ENCODE measurements at regions not wholly inside any gene's neighbourhood (a gene's known extent, or its start where the extent isn't known, plus 50 kb on each side); places are given as distances from the start of the nearest gene placed in this dataset.

DNA sequence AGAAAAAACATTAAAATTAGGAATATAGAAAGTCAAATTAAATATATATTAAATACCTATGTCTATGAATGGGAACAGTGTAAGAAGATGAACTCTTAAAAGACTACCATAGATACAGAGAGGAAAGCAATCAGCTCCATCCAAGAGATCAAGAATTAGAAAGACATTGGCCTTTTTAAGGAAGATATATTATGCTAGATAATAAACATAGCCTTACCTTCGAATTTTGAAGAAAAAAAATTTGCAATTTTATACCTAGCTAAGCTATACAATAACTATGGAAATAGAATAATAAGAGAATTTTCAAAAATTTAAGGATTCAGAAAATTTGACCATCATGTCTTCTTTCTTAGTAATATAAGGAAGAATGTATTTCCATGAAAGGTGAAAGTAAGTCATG lies 74.7 kb upstream of the MYT1L start:
- TF ChIP-seq, protein P1, sequence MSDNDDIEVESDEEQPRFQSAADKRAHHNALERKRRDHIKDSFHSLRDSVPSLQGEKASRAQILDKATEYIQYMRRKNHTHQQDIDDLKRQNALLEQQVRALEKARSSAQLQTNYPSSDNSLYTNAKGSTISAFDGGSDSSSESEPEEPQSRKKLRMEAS (IDR thresholded peaks at IDR 0.05; ENCODE audit: low read depth): no peak
- TF ChIP-seq, protein P2, sequence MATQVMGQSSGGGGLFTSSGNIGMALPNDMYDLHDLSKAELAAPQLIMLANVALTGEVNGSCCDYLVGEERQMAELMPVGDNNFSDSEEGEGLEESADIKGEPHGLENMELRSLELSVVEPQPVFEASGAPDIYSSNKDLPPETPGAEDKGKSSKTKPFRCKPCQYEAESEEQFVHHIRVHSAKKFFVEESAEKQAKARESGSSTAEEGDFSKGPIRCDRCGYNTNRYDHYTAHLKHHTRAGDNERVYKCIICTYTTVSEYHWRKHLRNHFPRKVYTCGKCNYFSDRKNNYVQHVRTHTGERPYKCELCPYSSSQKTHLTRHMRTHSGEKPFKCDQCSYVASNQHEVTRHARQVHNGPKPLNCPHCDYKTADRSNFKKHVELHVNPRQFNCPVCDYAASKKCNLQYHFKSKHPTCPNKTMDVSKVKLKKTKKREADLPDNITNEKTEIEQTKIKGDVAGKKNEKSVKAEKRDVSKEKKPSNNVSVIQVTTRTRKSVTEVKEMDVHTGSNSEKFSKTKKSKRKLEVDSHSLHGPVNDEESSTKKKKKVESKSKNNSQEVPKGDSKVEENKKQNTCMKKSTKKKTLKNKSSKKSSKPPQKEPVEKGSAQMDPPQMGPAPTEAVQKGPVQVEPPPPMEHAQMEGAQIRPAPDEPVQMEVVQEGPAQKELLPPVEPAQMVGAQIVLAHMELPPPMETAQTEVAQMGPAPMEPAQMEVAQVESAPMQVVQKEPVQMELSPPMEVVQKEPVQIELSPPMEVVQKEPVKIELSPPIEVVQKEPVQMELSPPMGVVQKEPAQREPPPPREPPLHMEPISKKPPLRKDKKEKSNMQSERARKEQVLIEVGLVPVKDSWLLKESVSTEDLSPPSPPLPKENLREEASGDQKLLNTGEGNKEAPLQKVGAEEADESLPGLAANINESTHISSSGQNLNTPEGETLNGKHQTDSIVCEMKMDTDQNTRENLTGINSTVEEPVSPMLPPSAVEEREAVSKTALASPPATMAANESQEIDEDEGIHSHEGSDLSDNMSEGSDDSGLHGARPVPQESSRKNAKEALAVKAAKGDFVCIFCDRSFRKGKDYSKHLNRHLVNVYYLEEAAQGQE (IDR thresholded peaks at IDR 0.05; ENCODE audit: low read depth, low read length): no peak
- TF ChIP-seq, protein P3, sequence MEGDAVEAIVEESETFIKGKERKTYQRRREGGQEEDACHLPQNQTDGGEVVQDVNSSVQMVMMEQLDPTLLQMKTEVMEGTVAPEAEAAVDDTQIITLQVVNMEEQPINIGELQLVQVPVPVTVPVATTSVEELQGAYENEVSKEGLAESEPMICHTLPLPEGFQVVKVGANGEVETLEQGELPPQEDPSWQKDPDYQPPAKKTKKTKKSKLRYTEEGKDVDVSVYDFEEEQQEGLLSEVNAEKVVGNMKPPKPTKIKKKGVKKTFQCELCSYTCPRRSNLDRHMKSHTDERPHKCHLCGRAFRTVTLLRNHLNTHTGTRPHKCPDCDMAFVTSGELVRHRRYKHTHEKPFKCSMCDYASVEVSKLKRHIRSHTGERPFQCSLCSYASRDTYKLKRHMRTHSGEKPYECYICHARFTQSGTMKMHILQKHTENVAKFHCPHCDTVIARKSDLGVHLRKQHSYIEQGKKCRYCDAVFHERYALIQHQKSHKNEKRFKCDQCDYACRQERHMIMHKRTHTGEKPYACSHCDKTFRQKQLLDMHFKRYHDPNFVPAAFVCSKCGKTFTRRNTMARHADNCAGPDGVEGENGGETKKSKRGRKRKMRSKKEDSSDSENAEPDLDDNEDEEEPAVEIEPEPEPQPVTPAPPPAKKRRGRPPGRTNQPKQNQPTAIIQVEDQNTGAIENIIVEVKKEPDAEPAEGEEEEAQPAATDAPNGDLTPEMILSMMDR (IDR thresholded peaks at IDR 0.05): no peak
- TF ChIP-seq POLR2AphosphoS5 (IDR thresholded peaks at IDR 0.05; ENCODE audit: low read depth, low read length): no peak
- TF ChIP-seq FOXM1 (IDR thresholded peaks at IDR 0.05; ENCODE audit: low read depth): no peak
- TF ChIP-seq NFIC (IDR thresholded peaks at IDR 0.05; ENCODE audit: borderline replicate concordance): no peak
- TF ChIP-seq TAF1 (IDR thresholded peaks at IDR 0.05; ENCODE audit: borderline replicate concordance, low read depth, low read length): no peak
- no peak for TF ChIP-seq SMC3 (IDR thresholded peaks at IDR 0.05; ENCODE audit: low read depth, low read length)
- TF ChIP-seq RCOR1 (IDR thresholded peaks at IDR 0.05; ENCODE audit: low read length): no peak
- no peak for TF ChIP-seq GATA2 (CRISPR knock-in tag; IDR thresholded peaks at IDR 0.05)
